Smooth muscle cell (in vitro differentiated cells): ENCODE measurements at regions not wholly inside any gene's neighbourhood (a gene's known extent, or its start where the extent isn't known, plus 50 kb on each side); places are given as distances from the start of the nearest gene placed in this dataset.

Source experiments
- DNase-seq: peaks from one replicate; lab custom pipeline; 2025; ENCODE audit not compliant: unreplicated experiment; lab: John Stamatoyannopoulos, UW
- H2AFZ ChIP-seq: fragments of 200-600 bp; sonication (generic); 2 replicates; pipeline ENCODE4 v1.6.0; 2016; ENCODE audit warnings: antibody characterized with exemption, low read depth, mild to moderate bottlenecking
- H3F3A ChIP-seq: fragments of 200-600 bp; sonication (generic); 2 replicates; pipeline ENCODE4 v1.6.0; 2017; ENCODE audit warnings: antibody characterized with exemption, low read depth
- H3K27ac ChIP-seq: fragments of 200-600 bp; sonication (generic); 2 replicates; pipeline ENCODE4 v1.5.1; 2016; ENCODE audit warnings: low read depth, mild to moderate bottlenecking
- H3K27me3 ChIP-seq: fragments of 200-600 bp; sonication (generic); 2 replicates; pipeline ENCODE4 v1.6.1; 2016; ENCODE audit warnings: low read depth, mild to moderate bottlenecking
- H3K36me3 ChIP-seq: fragments of 200-600 bp; sonication (generic); 2 replicates; pipeline ENCODE4 v1.5.1; 2016; ENCODE audit warnings: low read depth
- H3K4me1 ChIP-seq: fragments of 200-600 bp; sonication (generic); 2 replicates; pipeline ENCODE4 v1.5.1; 2016; ENCODE audit warnings: low read depth
- H3K4me2 ChIP-seq: fragments of 200-600 bp; sonication (generic); 2 replicates; pipeline ENCODE4 v1.6.0; 2016; ENCODE audit warnings: mild to moderate bottlenecking
- H3K4me3 ChIP-seq: fragments of 200-600 bp; sonication (generic); 2 replicates; pipeline ENCODE4 v1.5.1; 2016; ENCODE audit warnings: mild to moderate bottlenecking
- H3K79me2 ChIP-seq: fragments of 200-600 bp; sonication (generic); 2 replicates; pipeline ENCODE4 v1.6.0; 2016; ENCODE audit warnings: low read depth, mild to moderate bottlenecking
- H3K9ac ChIP-seq: fragments of 200-600 bp; sonication (generic); 2 replicates; pipeline ENCODE4 v1.6.0; 2016; ENCODE audit warnings: low read depth
- H3K9me3 ChIP-seq: fragments of 200-600 bp; sonication (generic); replicated peaks from 2 replicates; pipeline ENCODE4 v1.5.1; 2016; ENCODE audit warnings: low read depth
- H4K20me1 ChIP-seq: fragments of 200-600 bp; sonication (generic); 2 replicates; pipeline ENCODE4 v1.6.0; 2016; ENCODE audit warnings: low read depth
- WGBS: methylation state at CpG from one replicate; pipeline ENCODE4 v1.1.7; 2016; ENCODE audit warnings: low lambda C conversion rate; 5-methylcytosine and 5-hydroxymethylcytosine counted together
- TF ChIP-seq, protein P1 (sequence below): fragments of 200-600 bp; sonication (generic); IDR thresholded peaks from 2 replicates; pipeline ENCODE4 v1.5.1; 2017; ENCODE audit warnings: borderline replicate concordance, mild to moderate bottlenecking, antibody characterized with exemption; ENCODE audit not compliant: insufficient read depth, poor library complexity, severe bottlenecking

DNA sequence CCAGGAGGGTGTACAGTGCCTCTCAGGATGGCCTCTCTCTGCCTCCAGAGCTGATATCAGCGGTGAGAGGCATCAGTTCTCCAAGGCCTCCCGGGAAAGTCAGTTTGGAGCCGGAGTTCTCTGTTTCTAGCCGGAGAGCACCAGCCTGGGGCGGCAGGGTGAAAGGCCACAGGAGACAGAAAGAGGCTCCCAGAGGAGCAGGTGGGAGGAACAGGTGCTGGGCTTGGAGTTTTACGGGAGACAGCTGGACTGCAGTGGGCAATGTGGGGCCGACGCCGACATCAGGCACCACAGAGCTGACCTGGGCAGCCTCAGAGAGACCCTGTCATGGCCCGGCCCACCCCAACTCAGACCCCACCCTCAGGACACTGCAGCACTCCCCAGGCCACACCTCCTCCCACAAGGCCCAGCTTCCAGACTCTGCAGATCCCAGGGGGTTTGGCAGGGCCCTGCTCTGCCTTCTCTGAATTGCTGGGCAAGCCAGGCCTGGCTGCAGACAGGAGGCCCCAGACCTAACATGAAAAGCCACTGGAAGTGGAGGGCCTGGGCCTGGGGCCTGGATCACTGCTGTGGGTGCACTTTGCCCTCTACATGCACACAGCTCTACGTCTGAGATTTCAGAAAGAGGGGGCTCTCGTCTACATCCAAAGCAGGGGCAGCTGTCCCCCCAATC, 885.6 kb downstream of the BRD1 start:
- H3F3A ChIP-seq, result no peaks in the 10 kb centered on the region
- H2AFZ ChIP-seq, result no peak overlapping the region
- WGBS, result 83% methylated on average over 8 of the region's 12 CpGs
- H3K27ac ChIP-seq, result no peak overlapping the region
- no peaks in the 10 kb centered on the region for H3K27me3 ChIP-seq
- TF ChIP-seq, protein P1, sequence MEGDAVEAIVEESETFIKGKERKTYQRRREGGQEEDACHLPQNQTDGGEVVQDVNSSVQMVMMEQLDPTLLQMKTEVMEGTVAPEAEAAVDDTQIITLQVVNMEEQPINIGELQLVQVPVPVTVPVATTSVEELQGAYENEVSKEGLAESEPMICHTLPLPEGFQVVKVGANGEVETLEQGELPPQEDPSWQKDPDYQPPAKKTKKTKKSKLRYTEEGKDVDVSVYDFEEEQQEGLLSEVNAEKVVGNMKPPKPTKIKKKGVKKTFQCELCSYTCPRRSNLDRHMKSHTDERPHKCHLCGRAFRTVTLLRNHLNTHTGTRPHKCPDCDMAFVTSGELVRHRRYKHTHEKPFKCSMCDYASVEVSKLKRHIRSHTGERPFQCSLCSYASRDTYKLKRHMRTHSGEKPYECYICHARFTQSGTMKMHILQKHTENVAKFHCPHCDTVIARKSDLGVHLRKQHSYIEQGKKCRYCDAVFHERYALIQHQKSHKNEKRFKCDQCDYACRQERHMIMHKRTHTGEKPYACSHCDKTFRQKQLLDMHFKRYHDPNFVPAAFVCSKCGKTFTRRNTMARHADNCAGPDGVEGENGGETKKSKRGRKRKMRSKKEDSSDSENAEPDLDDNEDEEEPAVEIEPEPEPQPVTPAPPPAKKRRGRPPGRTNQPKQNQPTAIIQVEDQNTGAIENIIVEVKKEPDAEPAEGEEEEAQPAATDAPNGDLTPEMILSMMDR, result no peak
- H3K4me1 ChIP-seq, result no peaks in the 10 kb centered on the region
- no peak for DNase-seq
- no peaks in the 10 kb centered on the region for H3K36me3 ChIP-seq
- no peak overlapping the region for H3K4me3 ChIP-seq
- H3K79me2 ChIP-seq, result no peaks in the 10 kb centered on the region
- H3K9ac ChIP-seq, result no peak overlapping the region
- no peaks in the 10 kb centered on the region for H3K9me3 ChIP-seq
- H4K20me1 ChIP-seq, result no peaks in the 10 kb centered on the region
- no peak overlapping the region for H3K4me2 ChIP-seq

DNA sequence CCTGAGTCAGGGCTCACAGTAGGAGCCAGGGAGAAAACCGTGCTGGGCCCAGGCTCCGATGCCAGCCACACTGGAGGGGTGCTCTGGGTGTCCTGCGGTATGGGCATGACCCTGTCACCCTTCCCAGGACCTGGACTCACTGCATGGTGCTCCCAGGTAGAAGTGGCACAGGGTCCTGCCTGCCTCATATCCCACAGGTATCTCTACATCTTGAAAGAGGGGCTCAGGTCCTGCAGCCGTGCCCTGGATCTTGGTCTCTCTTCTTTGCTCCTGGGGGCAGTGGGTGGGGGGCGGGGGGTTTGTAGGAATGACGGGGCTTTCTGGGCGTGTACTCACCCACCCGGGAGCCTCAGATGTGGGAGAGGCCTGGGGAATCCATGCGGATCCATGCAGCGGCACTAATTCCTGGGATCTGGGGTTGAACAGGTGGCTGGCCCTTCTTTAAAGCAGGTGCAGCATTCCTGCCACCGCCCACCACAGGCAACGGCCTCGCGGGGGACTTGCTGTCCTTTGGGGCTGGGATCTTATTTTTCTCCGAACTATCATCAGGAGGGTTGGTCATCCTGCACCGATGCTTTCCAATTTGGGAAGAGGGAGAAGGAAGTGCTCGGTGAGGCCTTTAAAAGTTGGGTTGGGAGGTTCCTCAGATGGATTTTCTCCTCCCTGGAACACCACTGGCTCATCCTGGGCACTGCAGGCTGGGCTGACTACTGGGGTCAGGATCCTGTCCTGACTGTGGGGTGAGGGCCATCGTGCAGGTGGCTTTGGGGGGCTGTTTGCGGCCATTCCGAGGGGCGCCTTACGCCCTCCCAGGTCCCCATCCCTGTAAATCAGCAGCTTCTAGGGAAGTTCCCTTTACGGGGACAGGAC, 886.4 kb downstream of the BRD1 start:
- H2AFZ ChIP-seq, result no peak overlapping the region
- H3K9me3 ChIP-seq, result no peaks in the 10 kb centered on the region
- H3K27me3 ChIP-seq, result no peaks in the 10 kb centered on the region
- TF ChIP-seq, protein P1, result no peak
- H4K20me1 ChIP-seq, result no peaks in the 10 kb centered on the region
- no peaks in the 10 kb centered on the region for H3K36me3 ChIP-seq
- 72% methylated on average over 23 of the region's 23 CpGs for WGBS
- H3K4me2 ChIP-seq, result no peak overlapping the region
- H3K9ac ChIP-seq, result no peak overlapping the region
- H3K27ac ChIP-seq, result no peak overlapping the region
- DNase-seq, result no peak
- H3K4me3 ChIP-seq, result no peak overlapping the region
- H3K79me2 ChIP-seq, result no peaks in the 10 kb centered on the region
- H3K4me1 ChIP-seq, result no peaks in the 10 kb centered on the region
- no peaks in the 10 kb centered on the region for H3F3A ChIP-seq

DNA sequence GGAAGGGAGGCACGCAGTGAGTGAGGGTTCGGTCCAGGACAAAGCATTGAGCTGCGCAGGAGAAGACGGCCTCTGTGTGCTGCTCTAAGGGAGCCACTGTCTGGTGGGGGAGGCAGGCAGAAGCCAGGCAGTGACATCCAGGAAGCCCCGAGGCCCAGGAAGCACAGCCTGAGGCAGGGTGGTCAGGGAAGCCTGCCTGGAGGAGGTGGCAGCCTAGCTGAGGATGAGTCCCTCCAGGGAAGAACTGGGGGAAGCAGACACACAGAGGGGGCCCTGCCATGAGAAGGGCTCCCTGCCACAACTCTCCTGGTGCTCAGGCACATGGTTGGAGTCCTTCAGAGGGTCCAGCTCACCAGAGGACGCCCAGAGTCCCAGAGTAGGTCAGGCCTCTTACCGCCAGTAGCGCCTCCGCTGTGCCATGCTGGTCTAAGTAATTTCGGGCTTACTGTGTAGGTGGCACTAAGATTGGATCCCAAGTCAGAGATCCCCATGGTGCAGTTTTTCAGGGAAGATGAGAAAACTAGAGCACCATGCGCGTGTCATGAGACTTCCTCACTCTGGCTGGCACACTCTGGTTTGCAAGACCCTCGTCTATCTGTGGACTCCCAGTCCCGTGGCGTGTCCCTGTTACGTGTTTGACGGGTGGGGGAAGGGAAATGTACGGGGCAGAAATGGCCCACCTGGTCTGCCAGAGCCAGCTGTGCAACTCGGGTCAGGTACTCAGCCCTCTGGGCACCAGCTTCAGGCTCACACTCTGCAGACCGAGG, 887.2 kb downstream of the BRD1 start:
- Histone ChIP-seq H3F3A (no peaks in the 10 kb centered on the region), H3K27ac (no peak overlapping the region), H3K4me1 (no peaks in the 10 kb centered on the region), H4K20me1 (no peaks in the 10 kb centered on the region), H3K9ac (no peak overlapping the region), H3K79me2 (no peaks in the 10 kb centered on the region), H2AFZ (no peak overlapping the region), H3K36me3 (no peaks in the 10 kb centered on the region), H3K27me3 (no peaks in the 10 kb centered on the region), H3K4me2 (no peak overlapping the region), H3K9me3 (no peaks in the 10 kb centered on the region), H3K4me3 (no peak overlapping the region)
- no peak for DNase-seq
- 82% methylated on average over 20 of the region's 20 CpGs for WGBS
- TF ChIP-seq, protein P1, result no peak
